HG02798 (cell line): ENCODE measurements at regions not wholly inside any gene's neighbourhood (a gene's known extent, or its start where the extent isn't known, plus 50 kb on each side); places are given as distances from the start of the nearest gene placed in this dataset.
A peak's percentile ranks its signal among the peaks of the same experiment; 100 is the strongest.

Source experiments
- ATAC-seq: cut with Tn5 transposase; IDR thresholded peaks from one replicate; pipeline ENCODE4 v1.9.1; 2021; ENCODE audit warnings: mild to moderate bottlenecking; ENCODE audit not compliant: unreplicated experiment, poor library complexity

- no peak for ATAC-seq
These were observed 621.2 kb downstream of the KCNA4 start for GRCh38 chr11:29395555-29396072.

- ATAC-seq, result no peak
These were observed 627.0 kb downstream of the KCNA4 start for GRCh38 chr11:29389793-29390192.

- no peak for ATAC-seq
These were observed 643.1 kb downstream of the KCNA4 start for GRCh38 chr11:29373725-29374124.

GRCh38 chr11:29368126-29368525, 648.7 kb downstream of the KCNA4 start:
- ATAC-seq, result no peak

- ATAC-seq, result no peak
These were observed 652.8 kb downstream of the KCNA4 start for GRCh38 chr11:29364006-29364405.

- no peak for ATAC-seq
These were observed 655.5 kb downstream of the KCNA4 start for GRCh38 chr11:29361369-29361768.

- ATAC-seq, result no peak
These were observed 663.0 kb downstream of the KCNA4 start for GRCh38 chr11:29353833-29354232.

GRCh38 chr11:29352273-29352795, 664.5 kb downstream of the KCNA4 start:
- no peak for ATAC-seq

- no peak for ATAC-seq
These were observed 665.4 kb downstream of the KCNA4 start for GRCh38 chr11:29351301-29351873.

- peak; percentile 99 for ATAC-seq
These were observed 673.1 kb downstream of the KCNA4 start for GRCh38 chr11:29343465-29344333.

- no peak for ATAC-seq
These were observed 679.9 kb downstream of the KCNA4 start for GRCh38 chr11:29336727-29337575.

- no peak for ATAC-seq
These were observed 682.1 kb downstream of the KCNA4 start for GRCh38 chr11:29334776-29335130.

- ATAC-seq, result peak; percentile 94
These were observed 682.6 kb downstream of the KCNA4 start for GRCh38 chr11:29333993-29334775.

GRCh38 chr11:29331451-29332010, 685.3 kb downstream of the KCNA4 start:
- no peak for ATAC-seq

GRCh38 chr11:29328961-29329441, 687.8 kb downstream of the KCNA4 start:
- ATAC-seq, result peak; percentile 61

GRCh38 chr11:29327891-29328290, 688.9 kb downstream of the KCNA4 start:
- ATAC-seq, result no peak

- ATAC-seq, result no peak
These were observed 690.1 kb downstream of the KCNA4 start for GRCh38 chr11:29326757-29327156.

GRCh38 chr11:29324328-29324727, 692.5 kb downstream of the KCNA4 start:
- ATAC-seq, result no peak
